H1 (cell line): ENCODE measurements at regions not wholly inside any gene's neighbourhood (a gene's known extent, or its start where the extent isn't known, plus 50 kb on each side); places are given as distances from the start of the nearest gene placed in this dataset.

Experiments
- BACH1 ChIP-seq: IDR thresholded peaks from 2 replicates; pipeline ENCODE4 v1.6.1; 2012; ENCODE audit warnings: low read length, improper control_type of control experiment
- CHD1 ChIP-seq: IDR thresholded peaks from 2 replicates; pipeline ENCODE4 v1.6.1; 2012; ENCODE audit warnings: low read depth, low read length, improper control_type of control experiment
- CTCF ChIP-seq, 3 experiments: IDR thresholded peaks; 1 replicate in 2 of 3; 2 replicates in 1 of 3; pipeline versions ENCODE4 v1.5.1 to v1.6.1; 2011; ENCODE audit warnings: low read length in 3 of 3, mild to moderate bottlenecking in 3 of 3, inconsistent platforms in 2 of 3, low read depth in 1 of 3, moderate library complexity in 1 of 3; ENCODE audit not compliant: insufficient read depth in 1 of 3; ENCODE audit errors: control extremely low read depth in 1 of 3
- EZH2 ChIP-seq: fragments of 200-600 bp; sonication (generic); IDR thresholded peaks from 2 replicates; pipeline ENCODE4 v1.7.1; 2012; ENCODE audit warnings: low read depth, mild to moderate bottlenecking, moderate library complexity, low read length, inconsistent platforms; ENCODE audit not compliant: severe bottlenecking
- POLR2AphosphoS5 ChIP-seq: IDR thresholded peaks from 2 replicates; pipeline ENCODE4 v1.6.1; 2011; ENCODE audit warnings: low read depth, low read length
- SP1 ChIP-seq: IDR thresholded peaks from 2 replicates; pipeline ENCODE4 v1.6.1; 2011; ENCODE audit warnings: low read depth, low read length
- TCF12 ChIP-seq: IDR thresholded peaks from 2 replicates; pipeline ENCODE4 v1.6.1; 2011; ENCODE audit warnings: low read depth, mild to moderate bottlenecking, low read length
- YY1 ChIP-seq: IDR thresholded peaks from 2 replicates; pipeline ENCODE4 v1.6.1; 2011; ENCODE audit warnings: low read depth, mild to moderate bottlenecking, low read length

DNA sequence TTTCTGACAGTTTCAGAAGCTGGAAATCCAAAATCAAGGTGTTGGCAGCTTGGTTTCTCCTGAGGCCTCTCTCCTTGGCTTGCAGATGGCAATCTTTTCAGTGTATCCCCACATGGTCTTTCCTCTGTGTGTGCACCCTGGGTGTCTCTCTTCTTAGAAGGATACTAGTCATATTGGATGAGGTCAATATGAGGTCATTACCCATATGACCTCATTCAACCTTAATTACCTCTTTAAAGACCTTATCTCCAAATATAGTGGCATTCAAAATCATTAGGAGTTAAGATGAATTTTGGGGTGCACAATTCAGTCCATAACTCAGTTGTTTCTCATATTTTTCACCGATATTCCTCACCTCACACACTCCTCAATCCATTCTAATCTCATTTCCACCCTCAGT lies 92.4 kb upstream of the TGM3 start (continued):
- TF ChIP-seq CTCF (IDR thresholded peaks at IDR 0.05; ENCODE audit: control extremely low read depth in 1 of 3, insufficient read depth in 1 of 3, low read depth in 1 of 3, low read length in 3 of 3) (no peak), YY1 (no peak), SP1 (no peak), POLR2AphosphoS5 (no peak), CHD1 (no peak), EZH2 (no peak), TCF12 (no peak), BACH1 (no peak)
- TF ChIP-seq, all 59 proteins: peak for 0
